Fibroblast of mammary gland (primary cell): ENCODE measurements at regions not wholly inside any gene's neighbourhood (a gene's known extent, or its start where the extent isn't known, plus 50 kb on each side); places are given as distances from the start of the nearest gene placed in this dataset.
A peak's percentile ranks its signal among the peaks of the same experiment; 100 is the strongest.

Source experiments
- DNase-seq: peaks from one replicate; pipeline ENCODE4 v3.0.0-alpha.2; 2010; ENCODE audit warnings: low read depth
- H3K4me3 ChIP-seq: 2 replicates; pipeline ENCODE4 v1.5.1; 2011; ENCODE audit warnings: low read depth, mild to moderate bottlenecking, low read length, moderate library complexity; ENCODE audit not compliant: control insufficient read depth
- TF ChIP-seq, protein P1 (sequence below): conservative IDR thresholded peaks from 2 replicates; pipeline ENCODE4 v1.5.1; 2011; ENCODE audit warnings: low read depth, low read length, inconsistent platforms; ENCODE audit not compliant: control insufficient read depth, insufficient read depth

DNA sequence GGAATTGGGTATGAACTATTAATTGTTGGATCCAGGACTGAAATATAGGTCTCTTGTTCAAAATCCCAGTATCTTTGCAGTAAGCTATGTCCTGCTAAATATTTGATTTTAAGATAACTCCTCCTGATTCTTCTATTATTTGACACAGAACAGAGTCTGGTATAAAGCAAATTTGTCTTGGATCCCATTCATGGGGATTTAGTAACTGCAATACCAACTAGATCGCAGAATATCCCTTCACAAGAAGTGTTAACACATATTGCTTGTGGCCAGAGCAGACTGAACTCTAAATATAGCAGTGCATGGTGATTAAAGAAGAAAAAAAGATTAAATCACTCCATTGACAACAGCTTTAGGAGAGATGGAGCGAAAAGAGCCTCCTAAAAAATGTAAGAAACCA, 68.2 kb upstream of the ARHGAP42 start:
- no peak overlapping the region for H3K4me3 ChIP-seq
- DNase-seq: no peak
- TF ChIP-seq, protein P1, sequence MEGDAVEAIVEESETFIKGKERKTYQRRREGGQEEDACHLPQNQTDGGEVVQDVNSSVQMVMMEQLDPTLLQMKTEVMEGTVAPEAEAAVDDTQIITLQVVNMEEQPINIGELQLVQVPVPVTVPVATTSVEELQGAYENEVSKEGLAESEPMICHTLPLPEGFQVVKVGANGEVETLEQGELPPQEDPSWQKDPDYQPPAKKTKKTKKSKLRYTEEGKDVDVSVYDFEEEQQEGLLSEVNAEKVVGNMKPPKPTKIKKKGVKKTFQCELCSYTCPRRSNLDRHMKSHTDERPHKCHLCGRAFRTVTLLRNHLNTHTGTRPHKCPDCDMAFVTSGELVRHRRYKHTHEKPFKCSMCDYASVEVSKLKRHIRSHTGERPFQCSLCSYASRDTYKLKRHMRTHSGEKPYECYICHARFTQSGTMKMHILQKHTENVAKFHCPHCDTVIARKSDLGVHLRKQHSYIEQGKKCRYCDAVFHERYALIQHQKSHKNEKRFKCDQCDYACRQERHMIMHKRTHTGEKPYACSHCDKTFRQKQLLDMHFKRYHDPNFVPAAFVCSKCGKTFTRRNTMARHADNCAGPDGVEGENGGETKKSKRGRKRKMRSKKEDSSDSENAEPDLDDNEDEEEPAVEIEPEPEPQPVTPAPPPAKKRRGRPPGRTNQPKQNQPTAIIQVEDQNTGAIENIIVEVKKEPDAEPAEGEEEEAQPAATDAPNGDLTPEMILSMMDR: no peak

DNA sequence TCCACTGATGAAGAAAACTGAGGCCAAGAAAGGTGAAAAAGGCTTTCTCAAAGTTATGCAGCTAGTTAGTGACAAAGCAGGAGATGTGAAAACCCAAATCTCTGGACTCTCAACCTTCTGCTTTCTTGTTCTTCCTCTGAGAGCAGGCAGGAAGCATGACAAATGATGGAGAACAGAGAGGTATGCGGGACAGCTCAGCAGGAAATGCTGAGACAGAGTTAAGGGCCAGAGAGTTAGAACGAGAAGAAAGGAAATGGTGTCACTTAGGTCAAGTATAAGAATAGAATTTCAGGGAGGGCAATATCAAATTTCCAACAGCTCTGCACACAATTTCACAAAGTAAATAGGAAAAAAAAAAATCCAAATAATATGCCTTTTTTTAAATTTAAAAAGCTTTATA, 67.6 kb upstream of the ARHGAP42 start:
- TF ChIP-seq, protein P1: no peak
- no peak overlapping the region for H3K4me3 ChIP-seq
- peak; percentile 20 for DNase-seq

DNA sequence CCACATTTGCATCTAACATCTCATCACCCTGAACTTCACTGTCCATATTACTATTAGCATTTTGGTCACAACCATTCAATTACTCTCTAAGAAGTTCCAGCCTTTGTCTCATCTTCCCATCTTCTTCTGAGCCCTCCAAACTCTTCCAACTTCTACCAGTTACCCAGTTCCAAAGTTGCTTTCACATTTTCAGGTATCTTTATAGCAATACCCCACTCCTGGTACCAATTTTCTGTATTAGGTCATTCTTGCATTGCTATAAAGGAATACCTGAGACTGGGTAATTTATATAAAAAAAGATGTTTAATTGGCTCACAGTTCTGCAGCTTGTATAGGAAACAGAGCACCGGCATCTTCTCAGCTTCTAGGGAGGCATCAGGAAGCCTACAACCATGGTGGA, 64.7 kb upstream of the ARHGAP42 start:
- no peak overlapping the region for H3K4me3 ChIP-seq
- TF ChIP-seq, protein P1: no peak
- DNase-seq: no peak

GRCh38 chr11:100624346-100624745, 62.7 kb upstream of the ARHGAP42 start:
- TF ChIP-seq, protein P1: no peak
- no peak overlapping the region for H3K4me3 ChIP-seq

DNA sequence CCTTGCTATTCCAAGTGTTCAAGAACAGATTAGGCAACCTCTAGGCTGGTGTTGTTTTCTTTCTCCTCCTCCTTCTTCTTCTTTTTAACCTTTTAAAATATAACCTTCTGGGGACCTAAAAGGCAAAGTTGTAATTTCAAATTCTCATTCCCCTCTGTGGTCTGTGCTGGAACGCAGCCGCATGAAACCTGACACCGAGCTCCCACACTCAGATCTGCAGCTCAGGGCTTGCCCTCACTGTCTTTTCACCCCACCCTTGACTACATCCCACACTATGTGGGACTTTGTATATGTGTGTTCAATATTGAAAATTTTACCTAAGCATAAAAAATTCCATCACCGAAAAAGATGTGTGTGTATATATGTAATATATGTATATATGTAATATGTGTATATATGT, 62.0 kb upstream of the ARHGAP42 start:
- peak; percentile 14 for DNase-seq

More at GRCh38 chr11:100624346-100624745, 62.7 kb upstream of the ARHGAP42 start:
- DNase-seq: no peak

DNA sequence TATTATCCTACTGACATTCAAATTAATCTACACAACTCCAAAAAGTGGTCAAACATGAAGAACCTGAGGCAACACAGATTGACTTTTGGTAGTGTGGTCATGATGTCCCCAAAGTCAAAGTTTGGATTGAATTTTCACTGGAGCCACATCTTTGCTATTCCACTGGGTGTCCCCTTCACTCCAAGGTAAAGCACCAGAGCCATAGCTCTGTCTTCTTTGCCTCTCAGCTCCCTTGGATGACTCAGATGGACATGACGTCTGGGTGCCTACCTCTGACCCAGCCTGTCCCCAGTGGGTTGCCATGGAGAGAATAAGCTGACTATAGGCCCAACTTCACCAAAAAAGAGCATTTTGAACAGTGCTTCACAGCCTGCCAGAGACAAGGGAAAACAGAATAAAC, 57.4 kb upstream of the ARHGAP42 start:
- TF ChIP-seq, protein P1: no peak
- no peak overlapping the region for H3K4me3 ChIP-seq
- peak; percentile 34 for DNase-seq

More for the DNA sequence above, 62.0 kb upstream of the ARHGAP42 start:
- no peak overlapping the region for H3K4me3 ChIP-seq
- TF ChIP-seq, protein P1: no peak

- H3K4me3 ChIP-seq: no peak overlapping the region
- DNase-seq: no peak
- TF ChIP-seq, protein P1: no peak
Measured at GRCh38 chr11:100630898-100631297, 56.2 kb upstream of the ARHGAP42 start.
